ENCODE measurements at regions not wholly inside any gene's neighbourhood (a gene's known extent, or its start where the extent isn't known, plus 50 kb on each side); places are given as distances from the start of the nearest gene placed in this dataset.

DNA sequence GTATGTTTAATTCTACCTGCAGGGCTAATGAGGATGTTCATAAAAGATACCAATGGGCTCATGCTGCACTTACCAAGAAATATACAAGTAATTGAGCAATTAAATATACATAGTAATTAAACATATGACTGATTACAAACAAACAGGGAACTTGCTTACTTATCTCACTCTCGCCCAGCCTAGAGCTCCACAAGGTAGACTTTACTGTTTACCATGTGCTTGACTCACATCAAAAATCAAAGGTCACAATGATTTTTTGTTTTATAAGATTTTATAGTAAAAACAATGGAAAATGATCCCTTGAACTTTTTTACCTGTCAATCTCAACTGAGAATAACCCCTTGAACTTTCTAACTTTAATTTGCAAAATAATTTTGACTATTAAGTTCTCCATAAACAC, 1395.1 kb downstream of the SUCLG1 start:
- DNase-seq (ENCODE audit: low spot score in 2 of 2), result no peak
- H3K4me1 ChIP-seq, result no peaks in the 10 kb centered on the region
- no peak overlapping the region for H3K27ac ChIP-seq
- H3K36me3 ChIP-seq, result no peaks in the 10 kb centered on the region
- H3K27me3 ChIP-seq, result no peaks in the 10 kb centered on the region
- WGBS, result 91% methylated on average over 1 of the region's 1 CpG
- peaks cover 5% of the 10 kb centered on the region for H3K9me3 ChIP-seq
- H3K4me3 ChIP-seq, result no peak overlapping the region
- TF ChIP-seq EP300 (IDR thresholded peaks at IDR 0.05), result no peak
- TF ChIP-seq POLR2A (IDR thresholded peaks at IDR 0.05), result no peak

GRCh38 chr2:83063511-83063910, 1395.6 kb downstream of the SUCLG1 start:
- Histone ChIP-seq H3K27ac (no peak overlapping the region), H3K4me1 (no peaks in the 10 kb centered on the region), H3K4me3 (no peak overlapping the region), H3K27me3 (no peaks in the 10 kb centered on the region), H3K9me3 (peaks cover 8% of the 10 kb centered on the region), H3K36me3 (no peaks in the 10 kb centered on the region)
- 73% methylated on average over 5 of the region's 5 CpGs for WGBS
- no peak for DNase-seq (ENCODE audit: low spot score in 2 of 2)
- TF ChIP-seq, protein P1, sequence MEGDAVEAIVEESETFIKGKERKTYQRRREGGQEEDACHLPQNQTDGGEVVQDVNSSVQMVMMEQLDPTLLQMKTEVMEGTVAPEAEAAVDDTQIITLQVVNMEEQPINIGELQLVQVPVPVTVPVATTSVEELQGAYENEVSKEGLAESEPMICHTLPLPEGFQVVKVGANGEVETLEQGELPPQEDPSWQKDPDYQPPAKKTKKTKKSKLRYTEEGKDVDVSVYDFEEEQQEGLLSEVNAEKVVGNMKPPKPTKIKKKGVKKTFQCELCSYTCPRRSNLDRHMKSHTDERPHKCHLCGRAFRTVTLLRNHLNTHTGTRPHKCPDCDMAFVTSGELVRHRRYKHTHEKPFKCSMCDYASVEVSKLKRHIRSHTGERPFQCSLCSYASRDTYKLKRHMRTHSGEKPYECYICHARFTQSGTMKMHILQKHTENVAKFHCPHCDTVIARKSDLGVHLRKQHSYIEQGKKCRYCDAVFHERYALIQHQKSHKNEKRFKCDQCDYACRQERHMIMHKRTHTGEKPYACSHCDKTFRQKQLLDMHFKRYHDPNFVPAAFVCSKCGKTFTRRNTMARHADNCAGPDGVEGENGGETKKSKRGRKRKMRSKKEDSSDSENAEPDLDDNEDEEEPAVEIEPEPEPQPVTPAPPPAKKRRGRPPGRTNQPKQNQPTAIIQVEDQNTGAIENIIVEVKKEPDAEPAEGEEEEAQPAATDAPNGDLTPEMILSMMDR (IDR thresholded peaks at IDR 0.05), result no peak
- no peak for TF ChIP-seq EP300 (IDR thresholded peaks at IDR 0.05)
- no peak for TF ChIP-seq POLR2AphosphoS5 (IDR thresholded peaks at IDR 0.05)
- no peak for TF ChIP-seq POLR2A (IDR thresholded peaks at IDR 0.05)

- H3K27ac ChIP-seq, result no peak overlapping the region
- H3K27me3 ChIP-seq, result no peaks in the 10 kb centered on the region
- no peaks in the 10 kb centered on the region for H3K36me3 ChIP-seq
- no peak overlapping the region for H3K4me3 ChIP-seq
- no peaks in the 10 kb centered on the region for H3K4me1 ChIP-seq
- peaks cover 8% of the 10 kb centered on the region for H3K9me3 ChIP-seq
- WGBS, result 76% methylated on average over 2 of the region's 2 CpGs
- no peak for TF ChIP-seq EP300 (IDR thresholded peaks at IDR 0.05)
- TF ChIP-seq POLR2AphosphoS5 (IDR thresholded peaks at IDR 0.05), result no peak
- TF ChIP-seq, protein P1 (IDR thresholded peaks at IDR 0.05), result no peak
- no peak for TF ChIP-seq POLR2A (IDR thresholded peaks at IDR 0.05)
- no peak for DNase-seq (ENCODE audit: low spot score in 2 of 2)
These were observed 1400.4 kb downstream of the SUCLG1 start for GRCh38 chr2:83058683-83059082.

DNA sequence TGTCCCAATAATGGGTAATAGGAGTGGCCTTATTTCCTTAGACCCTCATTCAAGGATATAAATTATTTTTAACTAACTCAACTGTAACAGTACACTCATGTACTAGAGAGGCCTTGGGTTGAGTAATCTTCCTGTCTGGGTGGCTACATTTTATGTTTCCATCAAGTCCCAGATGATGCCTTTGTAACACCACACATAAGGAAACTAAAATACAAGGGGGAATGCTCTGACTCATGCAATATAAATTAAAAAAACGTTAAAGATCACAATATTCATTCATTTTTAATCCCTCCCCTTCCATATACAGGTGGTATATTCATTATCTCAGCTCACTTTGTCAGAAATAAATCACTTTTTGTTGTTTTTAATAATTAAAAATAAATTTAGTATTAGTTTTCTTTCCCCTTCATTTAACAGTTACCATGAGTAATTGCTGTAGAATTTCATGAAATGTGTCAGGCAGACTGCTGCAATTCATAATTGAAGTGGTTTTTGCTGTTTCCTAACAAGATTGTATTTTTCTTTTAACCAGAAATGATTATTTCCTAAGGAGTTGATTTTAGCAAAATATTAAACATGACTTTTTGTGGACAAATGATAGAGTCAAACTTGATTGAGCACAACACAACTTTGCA, 1403.6 kb downstream of the SUCLG1 start:
- H3K4me1 ChIP-seq, result no peaks in the 10 kb centered on the region
- no peak overlapping the region for H3K27ac ChIP-seq
- peaks cover 4% of the 10 kb centered on the region for H3K9me3 ChIP-seq
- H3K36me3 ChIP-seq, result no peaks in the 10 kb centered on the region
- H3K27me3 ChIP-seq, result no peaks in the 10 kb centered on the region
- TF ChIP-seq POLR2AphosphoS5 (IDR thresholded peaks at IDR 0.05) (no peak), EP300 (IDR thresholded peaks at IDR 0.05) (no peak), POLR2A (IDR thresholded peaks at IDR 0.05) (no peak)
- TF ChIP-seq, protein P1 (IDR thresholded peaks at IDR 0.05), result no peak
- WGBS, result 17% methylated on average over 1 of the region's 1 CpG
- DNase-seq (ENCODE audit: low spot score in 2 of 2), result no peak
- H3K4me3 ChIP-seq, result no peak overlapping the region

GRCh38 chr2:83054751-83055150, 1404.3 kb downstream of the SUCLG1 start:
- Histone ChIP-seq H3K36me3 (no peaks in the 10 kb centered on the region), H3K27ac (no peak overlapping the region), H3K9me3 (peaks cover 4% of the 10 kb centered on the region), H3K4me3 (no peak overlapping the region), H3K4me1 (no peaks in the 10 kb centered on the region), H3K27me3 (no peaks in the 10 kb centered on the region)
- WGBS, result 78% methylated on average over 2 of the region's 2 CpGs
- TF ChIP-seq, protein P1 (IDR thresholded peaks at IDR 0.05), result no peak
- TF ChIP-seq EP300 (IDR thresholded peaks at IDR 0.05) (no peak), POLR2A (IDR thresholded peaks at IDR 0.05) (no peak), POLR2AphosphoS5 (IDR thresholded peaks at IDR 0.05) (no peak)
- DNase-seq (ENCODE audit: low spot score in 2 of 2), result no peak
